ENCODE measurements at regions not wholly inside any gene's neighbourhood (a gene's known extent, or its start where the extent isn't known, plus 50 kb on each side); places are given as distances from the start of the nearest gene placed in this dataset.
"Not testable (repeated sequence)": the region's sequence is repeated elsewhere in the genome, so short reads cannot be mapped to it uniquely, and the experiment has no call there.

DNA sequence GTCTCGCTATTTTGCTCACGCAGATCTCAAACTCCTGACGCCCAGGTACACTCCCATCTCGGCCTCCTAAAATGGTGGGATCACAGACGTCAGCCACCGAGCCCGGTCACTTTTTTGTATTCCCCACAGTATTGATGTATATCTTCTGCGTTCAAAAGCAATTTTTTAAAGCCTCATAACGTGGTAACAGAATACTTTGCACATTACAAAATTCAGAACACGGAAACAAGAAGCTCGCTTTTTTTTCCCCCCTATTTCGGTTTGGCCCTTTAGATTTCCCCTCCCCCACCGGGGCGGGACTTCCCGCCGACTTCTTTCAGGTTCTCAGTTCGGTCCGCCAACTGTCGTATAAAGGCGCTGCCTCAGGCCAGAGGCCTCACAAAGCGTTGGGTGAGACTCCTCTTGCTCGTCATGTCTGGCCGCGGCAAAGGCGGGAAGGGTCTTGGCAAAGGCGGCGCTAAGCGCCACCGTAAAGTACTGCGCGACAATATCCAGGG is 88.4 kb downstream of the OR2B2 start:
- TF ChIP-seq POLR2A (IDR thresholded peaks at IDR 0.05; ENCODE audit: low read depth, low read length), result peak; percentile 66
- BruUV-seq (replicated peaks); H3K27me3 ChIP-seq (ENCODE audit: control insufficient read depth, insufficient read depth, low read length); H3K36me3 ChIP-seq (ENCODE audit: control insufficient read depth, insufficient read depth, low read length); dilution Hi-C loops (cut with HindIII; ENCODE audit: low sequenced_read_pairs, unreplicated experiment); H3K9me1 ChIP-seq (ENCODE audit: insufficient read depth, low read length); H3K9me3 ChIP-seq (ENCODE audit: control insufficient read depth, insufficient read depth, low read length); H3K4me1 ChIP-seq (ENCODE audit: control insufficient read depth, insufficient read depth, low read length); H4K20me1 ChIP-seq (ENCODE audit: insufficient read depth, low read length); H3K79me1 ChIP-seq (ENCODE audit: low read depth in 1 of 2, low read length in 2 of 2); H2AK5ac ChIP-seq (ENCODE audit: low read depth, low read length); intact Hi-C loops (cut with micrococcal nuclease): not testable (repeated sequence)
- Histone ChIP-seq H3K23ac (ENCODE audit: low read depth, low read length) (peak overlapping the region; percentile 95), H3K56ac (ENCODE audit: extremely low read depth, insufficient read depth, low read length) (peak overlapping the region; percentile 95; the same call in 1 of the 2 replicates), H2BK20ac (ENCODE audit: low read depth, low read length) (peak overlapping the region; percentile 84; the same call in 1 of the 2 replicates), H3K27ac (ENCODE audit: insufficient read depth, low read length) (peak overlapping the region; percentile 99), H3K4me3 (ENCODE audit: insufficient read depth, low read depth, low read length) (peak overlapping the region; percentile 65), H2BK120ac (ENCODE audit: low read depth, low read length) (peak overlapping the region; percentile 96), H3K18ac (ENCODE audit: low read depth, low read length) (peak overlapping the region; percentile 94), H4K5ac (ENCODE audit: low read depth, low read length) (peak overlapping the region; percentile 99), H2AFZ (replicated peaks; ENCODE audit: low read length, poor library complexity) (peak overlapping the region; percentile 81), H3K14ac (replicated peaks; ENCODE audit: low read depth, low read length) (peak overlapping the region; percentile 90; the same call in 1 of the 2 replicates), H3K9ac (ENCODE audit: low read depth, low read length) (peak overlapping the region; percentile 90), H2BK5ac (ENCODE audit: low read depth, low read length, poor library complexity, severe bottlenecking) (peak overlapping the region; percentile 99), H4K91ac (ENCODE audit: insufficient read depth, low read depth, low read length) (peak overlapping the region; percentile 50), H3K4me2 (ENCODE audit: low read depth, low read length) (peak overlapping the region; percentile 99), H3K4ac (ENCODE audit: low read depth, low read length) (peak overlapping the region; percentile 88), H2AK9ac (replicated peaks; ENCODE audit: low read depth, low read length, poor library complexity) (peak overlapping the region; percentile 60), H2BK15ac (ENCODE audit: low read depth, low read length) (peak overlapping the region; percentile 97), H4K8ac (ENCODE audit: low read depth in 2 of 2, low read length in 2 of 2) (peak overlapping the region; percentile 53 to 90)
- WGBS, 2 experiments (ENCODE audit: extremely low coverage in 2 of 2, insufficient read length in 1 of 2), result 0% methylated on average over 2 of the region's 31 CpGs; no CpG with 5 or more reads in 1 of the 2 experiments
- peak; percentile 47 for DNase-seq
- ChIA-PET POLR2A (ENCODE audit: unreplicated experiment) (interaction anchor here (0.6 to 1.8 kb wide), 6 partner anchors 9 to 69 kb away, joined by 3 to 8 read pairs (median 6); a partner anchor contains a TSS), CTCF (interaction anchor here (2.6 kb wide), 1 partner anchor 71 kb away, joined by 8 read pairs; no protein-coding TSS in a partner anchor)
- peak; percentile 79 for ATAC-seq (ENCODE audit: low read depth)
- in situ Hi-C loops (cut with MboI; ENCODE audit: low sequenced_read_pairs), result loop anchor here (25.0 kb wide), 1 partner anchor 1511 kb away; no protein-coding TSS in a partner anchor

Data from IMR-90 (cell line).